ENCODE measurements at regions not wholly inside any gene's neighbourhood (a gene's known extent, or its start where the extent isn't known, plus 50 kb on each side); places are given as distances from the start of the nearest gene placed in this dataset.
A peak's percentile ranks its signal among the peaks of the same experiment; 100 is the strongest.

GRCh38 chr4:32087211-32087610 lies 1367.0 kb downstream of the PCDH7 start:
- Mint-ChIP-seq H3K36me3 (ENCODE audit: low read depth) (no peaks in the 10 kb centered on the region), H3K27me3 (ENCODE audit: low read depth) (no peaks in the 10 kb centered on the region), H3K4me3 (no peak overlapping the region), H3K27ac (no peak overlapping the region), H3K9me3 (peaks cover 2% of the 10 kb centered on the region), H3K4me1 (no peaks in the 10 kb centered on the region)
- TF ChIP-seq, protein P1, sequence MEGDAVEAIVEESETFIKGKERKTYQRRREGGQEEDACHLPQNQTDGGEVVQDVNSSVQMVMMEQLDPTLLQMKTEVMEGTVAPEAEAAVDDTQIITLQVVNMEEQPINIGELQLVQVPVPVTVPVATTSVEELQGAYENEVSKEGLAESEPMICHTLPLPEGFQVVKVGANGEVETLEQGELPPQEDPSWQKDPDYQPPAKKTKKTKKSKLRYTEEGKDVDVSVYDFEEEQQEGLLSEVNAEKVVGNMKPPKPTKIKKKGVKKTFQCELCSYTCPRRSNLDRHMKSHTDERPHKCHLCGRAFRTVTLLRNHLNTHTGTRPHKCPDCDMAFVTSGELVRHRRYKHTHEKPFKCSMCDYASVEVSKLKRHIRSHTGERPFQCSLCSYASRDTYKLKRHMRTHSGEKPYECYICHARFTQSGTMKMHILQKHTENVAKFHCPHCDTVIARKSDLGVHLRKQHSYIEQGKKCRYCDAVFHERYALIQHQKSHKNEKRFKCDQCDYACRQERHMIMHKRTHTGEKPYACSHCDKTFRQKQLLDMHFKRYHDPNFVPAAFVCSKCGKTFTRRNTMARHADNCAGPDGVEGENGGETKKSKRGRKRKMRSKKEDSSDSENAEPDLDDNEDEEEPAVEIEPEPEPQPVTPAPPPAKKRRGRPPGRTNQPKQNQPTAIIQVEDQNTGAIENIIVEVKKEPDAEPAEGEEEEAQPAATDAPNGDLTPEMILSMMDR (IDR thresholded peaks at IDR 0.05; ENCODE audit: unreplicated experiment in 3 of 3), result no peak

GRCh38 chr4:32094987-32095386 lies 1374.8 kb downstream of the PCDH7 start:
- TF ChIP-seq, protein P1 (IDR thresholded peaks at IDR 0.05; ENCODE audit: unreplicated experiment in 3 of 3), result no peak
- peaks cover 4% of the 10 kb centered on the region for H3K27me3 Mint-ChIP-seq (ENCODE audit: low read depth)
- H3K27ac Mint-ChIP-seq, result no peak overlapping the region
- peaks cover 4% of the 10 kb centered on the region for H3K9me3 Mint-ChIP-seq
- H3K36me3 Mint-ChIP-seq (ENCODE audit: low read depth), result no peaks in the 10 kb centered on the region
- no peak overlapping the region for H3K4me3 Mint-ChIP-seq
- H3K4me1 Mint-ChIP-seq, result no peaks in the 10 kb centered on the region

GRCh38 chr4:32102896-32103295 lies 1382.7 kb downstream of the PCDH7 start:
- Mint-ChIP-seq H3K27me3 (ENCODE audit: low read depth) (no peaks in the 10 kb centered on the region), H3K4me3 (no peak overlapping the region), H3K36me3 (ENCODE audit: low read depth) (no peaks in the 10 kb centered on the region), H3K4me1 (no peaks in the 10 kb centered on the region), H3K9me3 (no peaks in the 10 kb centered on the region), H3K27ac (no peak overlapping the region)
- TF ChIP-seq, protein P1 (IDR thresholded peaks at IDR 0.05; ENCODE audit: unreplicated experiment in 3 of 3), result no peak

DNA sequence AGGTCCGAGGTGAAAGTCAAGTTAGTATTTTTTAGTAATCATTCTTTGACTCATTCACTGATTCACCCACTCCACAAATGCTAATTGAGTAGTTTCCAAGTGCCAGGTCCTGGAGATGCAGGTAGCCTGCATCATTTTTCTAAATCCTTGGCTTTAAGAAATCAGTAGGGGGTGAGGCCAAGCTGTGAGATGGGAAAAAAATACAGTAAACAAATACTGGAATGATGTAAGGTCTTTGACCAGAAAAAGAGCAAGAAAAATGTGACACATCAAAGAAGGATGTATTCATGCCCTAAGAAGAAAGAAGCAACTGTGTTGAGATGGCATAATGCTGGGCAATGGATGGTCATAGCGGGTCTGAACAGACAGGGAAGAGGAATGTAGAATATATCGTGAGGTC lies 1386.6 kb downstream of the PCDH7 start:
- Mint-ChIP-seq H3K27me3 (ENCODE audit: low read depth) (no peaks in the 10 kb centered on the region), H3K9me3 (no peaks in the 10 kb centered on the region), H3K27ac (no peak overlapping the region), H3K4me3 (no peak overlapping the region), H3K36me3 (ENCODE audit: low read depth) (no peaks in the 10 kb centered on the region), H3K4me1 (no peaks in the 10 kb centered on the region)
- TF ChIP-seq, protein P1 (IDR thresholded peaks at IDR 0.05; ENCODE audit: unreplicated experiment in 3 of 3), result no peak

DNA sequence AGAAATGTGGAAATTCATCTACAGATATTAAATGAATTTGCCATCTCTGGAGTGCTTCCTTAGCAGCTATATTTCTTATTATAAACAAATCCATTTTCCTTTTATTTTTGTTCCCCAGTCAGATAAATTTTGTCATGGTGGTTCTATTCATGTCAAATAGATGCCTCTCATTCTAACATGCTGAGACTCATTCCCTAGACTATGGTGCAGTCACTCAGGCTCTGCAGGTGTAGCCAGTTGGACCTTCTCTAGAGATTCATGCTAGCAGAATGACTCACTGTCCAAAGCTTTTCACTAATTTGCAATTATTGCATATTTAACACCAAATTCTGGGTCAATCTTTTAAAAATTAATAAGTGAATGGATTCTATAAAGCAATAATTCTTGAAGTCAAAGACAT lies 1392.7 kb downstream of the PCDH7 start:
- H3K4me3 Mint-ChIP-seq, result no peak overlapping the region
- no peaks in the 10 kb centered on the region for H3K36me3 Mint-ChIP-seq (ENCODE audit: low read depth)
- no peak overlapping the region for H3K27ac Mint-ChIP-seq
- H3K4me1 Mint-ChIP-seq, result no peaks in the 10 kb centered on the region
- no peaks in the 10 kb centered on the region for H3K9me3 Mint-ChIP-seq
- TF ChIP-seq, protein P1 (IDR thresholded peaks at IDR 0.05; ENCODE audit: unreplicated experiment in 3 of 3), result no peak
- no peaks in the 10 kb centered on the region for H3K27me3 Mint-ChIP-seq (ENCODE audit: low read depth)

DNA sequence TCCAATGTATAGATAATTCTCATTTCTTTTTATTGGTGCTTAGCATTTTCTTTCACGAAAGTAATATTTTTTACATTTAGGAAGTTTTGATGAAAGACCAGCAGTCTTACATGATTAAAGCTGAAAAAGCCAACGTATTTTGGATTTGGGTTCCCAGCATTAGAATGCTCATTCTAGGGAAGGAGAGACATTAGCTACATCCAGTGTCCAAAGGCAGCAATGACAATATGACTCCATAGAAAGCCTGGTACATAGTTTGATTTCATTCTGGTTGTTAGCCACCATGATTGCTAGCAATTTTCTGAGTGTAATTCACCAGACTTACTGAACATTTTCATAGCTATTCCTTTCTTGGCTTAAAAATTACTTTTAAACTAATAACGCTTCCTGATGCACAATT lies 1397.5 kb downstream of the PCDH7 start:
- Mint-ChIP-seq H3K27me3 (ENCODE audit: low read depth) (no peaks in the 10 kb centered on the region), H3K36me3 (ENCODE audit: low read depth) (no peaks in the 10 kb centered on the region), H3K27ac (no peak overlapping the region), H3K4me3 (no peak overlapping the region), H3K9me3 (no peaks in the 10 kb centered on the region), H3K4me1 (no peaks in the 10 kb centered on the region)
- TF ChIP-seq, protein P1 (IDR thresholded peaks at IDR 0.05; ENCODE audit: unreplicated experiment in 3 of 3), result peak in 2 of 3 experiments; percentile 7 to 30

Measured in nephron (organoid).